HEK293T (cell line): ENCODE measurements at regions not wholly inside any gene's neighbourhood (a gene's known extent, or its start where the extent isn't known, plus 50 kb on each side); places are given as distances from the start of the nearest gene placed in this dataset.

Experiments used
- CTCF ChIA-PET: fragments of 350-600 bp; formaldehyde crosslinking; extraction: SDS; loops from one replicate; lab custom pipeline; 2021; ENCODE audit warnings: antibody characterized with exemption, inconsistent platforms; lab: Yijun Ruan, JAX
- POLR2A ChIA-PET: fragments of 350-600 bp; formaldehyde crosslinking; extraction: SDS; loops from one replicate; lab custom pipeline; 2020; ENCODE audit warnings: antibody characterized with exemption, inconsistent platforms; lab: Yijun Ruan, JAX
- DNase-seq: peaks from one replicate; pipeline ENCODE4 v3.0.0; 2012; ENCODE audit warnings: mixed read lengths; ENCODE audit errors: extremely low spot score
- ARNT ChIP-seq: fragments of 450-650 bp; IDR thresholded peaks from 2 replicates; pipeline ENCODE4 v1.6.1; 2017; ENCODE audit warnings: mild to moderate bottlenecking
- BHLHE40 ChIP-seq: fragments of 450-650 bp; IDR thresholded peaks from 2 replicates; pipeline ENCODE4 v1.6.1; 2016; ENCODE audit warnings: mild to moderate bottlenecking, moderate library complexity, borderline replicate concordance
- CTBP1 ChIP-seq: fragments of 450-650 bp; IDR thresholded peaks from 2 replicates; pipeline ENCODE4 v1.6.1; 2016; ENCODE audit warnings: borderline replicate concordance
- ELF4 ChIP-seq: fragments of 450-650 bp; IDR thresholded peaks from 2 replicates; pipeline ENCODE4 v1.6.1; 2017; ENCODE audit warnings: antibody characterized with exemption
- FOXA1 ChIP-seq: fragments of 450-650 bp; IDR thresholded peaks from 2 replicates; pipeline ENCODE4 v1.6.1; 2016; ENCODE audit warnings: mild to moderate bottlenecking
- FOXK2 ChIP-seq: fragments of 450-650 bp; IDR thresholded peaks from 2 replicates; pipeline ENCODE4 v1.6.1; 2016; ENCODE audit warnings: mild to moderate bottlenecking
- FOXM1 ChIP-seq: fragments of 450-650 bp; IDR thresholded peaks from 2 replicates; pipeline ENCODE4 v1.6.1; 2017; ENCODE audit warnings: mild to moderate bottlenecking, borderline replicate concordance
- HDGF ChIP-seq: fragments of 450-650 bp; IDR thresholded peaks from 2 replicates; pipeline ENCODE4 v1.6.1; 2017; ENCODE audit warnings: antibody characterized with exemption, borderline replicate concordance
- L3MBTL2 ChIP-seq: fragments of 450-650 bp; conservative IDR thresholded peaks from 2 replicates; pipeline ENCODE4 v1.6.1; 2016; ENCODE audit warnings: mild to moderate bottlenecking
- LEF1 ChIP-seq: fragments of 450-650 bp; IDR thresholded peaks from 2 replicates; pipeline ENCODE4 v1.6.1; 2017; ENCODE audit warnings: mild to moderate bottlenecking, borderline replicate concordance
- NFRKB ChIP-seq: fragments of 450-650 bp; IDR thresholded peaks from 2 replicates; pipeline ENCODE4 v1.6.1; 2016; ENCODE audit warnings: mild to moderate bottlenecking, moderate library complexity
- SP1 ChIP-seq: fragments of 450-650 bp; IDR thresholded peaks from 2 replicates; pipeline ENCODE4 v1.6.1; 2017
- SUZ12 ChIP-seq: fragments of 450-650 bp; IDR thresholded peaks from 2 replicates; pipeline ENCODE4 v1.6.1; 2016; ENCODE audit warnings: mild to moderate bottlenecking
- TARDBP ChIP-seq: fragments of 450-650 bp; IDR thresholded peaks from 2 replicates; pipeline ENCODE4 v1.6.1; 2016
- ZNF384 ChIP-seq: fragments of 450-650 bp; IDR thresholded peaks from 2 replicates; pipeline ENCODE4 v1.6.1; 2016
- TF ChIP-seq, protein P1 (sequence below): fragments of 450-650 bp; IDR thresholded peaks from 2 replicates; pipeline ENCODE4 v1.6.1; 2016

DNA sequence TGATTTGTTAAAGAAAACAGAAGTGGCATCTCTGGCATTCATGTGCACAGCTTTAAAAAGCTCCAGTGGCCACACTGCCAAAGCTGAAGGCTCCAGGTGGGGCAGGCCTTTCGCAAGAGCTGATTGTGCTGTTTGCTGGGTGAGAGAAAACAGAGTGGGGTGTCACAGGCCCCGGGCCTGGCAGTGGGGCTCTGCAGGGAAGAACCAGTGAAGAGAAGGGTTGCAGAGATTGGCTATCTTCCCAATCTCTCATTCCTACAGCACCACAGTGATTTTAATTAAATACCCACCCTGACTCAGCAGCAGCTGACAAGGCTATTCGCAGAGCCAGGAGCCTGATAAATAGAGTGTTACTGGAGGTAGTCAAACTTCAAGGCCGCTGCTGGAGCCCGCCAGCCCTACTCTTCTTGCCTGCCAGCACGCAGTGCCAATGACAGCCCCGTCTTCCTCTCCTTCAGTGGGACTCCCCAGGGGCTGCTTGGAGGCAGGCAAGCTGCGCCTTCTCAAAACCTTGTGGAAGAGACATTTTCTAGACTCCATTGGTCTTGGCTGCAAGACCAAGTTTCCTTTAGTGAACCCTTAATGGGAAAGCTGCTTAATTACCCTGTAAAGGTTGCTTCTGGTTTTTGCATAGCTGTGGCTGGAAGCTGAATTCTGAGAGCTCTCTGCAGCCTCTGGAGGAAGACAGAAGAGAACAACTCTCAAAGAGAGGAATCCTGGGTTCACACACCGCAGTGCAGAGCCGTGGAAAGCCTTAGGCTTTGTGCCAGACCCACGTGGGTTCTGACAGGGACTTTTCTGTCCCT lies 225.8 kb upstream of the SLCO3A1 start:
- ChIA-PET POLR2A (no interaction called here), CTCF (no interaction called here)
- no peak for DNase-seq

DNA sequence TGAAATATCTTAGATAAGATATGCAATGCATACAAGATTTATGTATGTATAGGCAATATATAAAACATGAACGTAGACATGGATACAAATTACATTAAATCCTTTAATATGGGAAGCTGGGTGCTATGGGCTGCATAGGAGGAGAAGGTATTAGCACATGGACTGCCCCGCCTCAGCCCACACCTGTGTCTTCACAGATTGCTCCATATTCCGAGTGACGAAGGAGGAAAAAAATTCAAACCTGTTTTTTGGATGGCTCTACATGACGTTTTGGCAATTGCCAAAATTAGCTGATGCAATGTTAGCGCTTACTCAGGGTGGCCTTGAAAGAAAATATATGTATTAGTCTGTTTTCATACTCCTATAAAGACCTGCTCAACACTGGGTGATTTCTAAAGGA lies 223.4 kb upstream of the SLCO3A1 start:
- no peak for DNase-seq
- ChIA-PET CTCF (no interaction called here), POLR2A (no interaction called here)
- TF ChIP-seq L3MBTL2 = no peak
- no peak for TF ChIP-seq NFRKB
- no peak for TF ChIP-seq FOXK2
- no peak for TF ChIP-seq FOXM1
- no peak for TF ChIP-seq CTBP1
- no peak for TF ChIP-seq ELF4
- no peak for TF ChIP-seq SP1
- no peak for TF ChIP-seq FOXA1
- TF ChIP-seq, protein P1, sequence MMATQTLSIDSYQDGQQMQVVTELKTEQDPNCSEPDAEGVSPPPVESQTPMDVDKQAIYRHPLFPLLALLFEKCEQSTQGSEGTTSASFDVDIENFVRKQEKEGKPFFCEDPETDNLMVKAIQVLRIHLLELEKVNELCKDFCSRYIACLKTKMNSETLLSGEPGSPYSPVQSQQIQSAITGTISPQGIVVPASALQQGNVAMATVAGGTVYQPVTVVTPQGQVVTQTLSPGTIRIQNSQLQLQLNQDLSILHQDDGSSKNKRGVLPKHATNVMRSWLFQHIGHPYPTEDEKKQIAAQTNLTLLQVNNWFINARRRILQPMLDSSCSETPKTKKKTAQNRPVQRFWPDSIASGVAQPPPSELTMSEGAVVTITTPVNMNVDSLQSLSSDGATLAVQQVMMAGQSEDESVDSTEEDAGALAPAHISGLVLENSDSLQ = no peak
- no peak for TF ChIP-seq LEF1
- no peak for TF ChIP-seq TARDBP
- TF ChIP-seq SUZ12 = no peak
- no peak for TF ChIP-seq ARNT
- TF ChIP-seq HDGF = no peak
- no peak for TF ChIP-seq BHLHE40

More for the DNA sequence above, 225.8 kb upstream of the SLCO3A1 start:
- TF ChIP-seq FOXM1 (no peak), L3MBTL2 (no peak), NFRKB (no peak), ARNT (no peak), SP1 (no peak), ZNF384 (no peak), TARDBP (no peak), LEF1 (no peak), FOXK2 (no peak), HDGF (no peak), SUZ12 (no peak), CTBP1 (no peak), FOXA1 (no peak), ELF4 (no peak), BHLHE40 (no peak)
- TF ChIP-seq, protein P1 = no peak

DNA sequence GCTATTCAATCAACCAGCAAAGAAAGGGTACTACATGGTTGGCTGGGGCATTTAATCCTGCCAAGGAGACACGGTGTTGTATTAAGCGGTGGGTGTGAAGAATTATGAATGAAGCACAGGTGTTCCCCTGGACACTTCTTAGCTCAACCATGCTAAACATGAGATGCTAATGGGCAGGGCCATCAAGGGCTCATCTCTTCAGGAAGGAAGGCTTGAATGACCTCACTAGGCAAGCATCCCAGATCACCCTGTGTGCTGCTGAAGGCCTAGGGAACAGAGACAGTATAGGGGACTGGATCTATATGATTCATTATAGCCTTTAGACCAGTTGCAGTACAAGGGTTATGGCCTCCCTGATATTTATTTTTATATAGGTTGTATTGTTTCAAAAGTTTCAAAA lies 221.3 kb upstream of the SLCO3A1 start:
- TF ChIP-seq SP1 = no peak
- TF ChIP-seq L3MBTL2 = no peak
- no peak for TF ChIP-seq ELF4
- TF ChIP-seq CTBP1 = no peak
- TF ChIP-seq FOXM1 = no peak
- no peak for TF ChIP-seq HDGF
- no peak for TF ChIP-seq SUZ12
- no peak for TF ChIP-seq FOXK2
- no peak for TF ChIP-seq ZNF384
- TF ChIP-seq TARDBP = no peak
- TF ChIP-seq, protein P1 = no peak
- no peak for TF ChIP-seq BHLHE40
- TF ChIP-seq LEF1 = no peak
- no peak for TF ChIP-seq NFRKB
- DNase-seq = no peak
- ChIA-PET CTCF (no interaction called here), POLR2A (no interaction called here)

DNA sequence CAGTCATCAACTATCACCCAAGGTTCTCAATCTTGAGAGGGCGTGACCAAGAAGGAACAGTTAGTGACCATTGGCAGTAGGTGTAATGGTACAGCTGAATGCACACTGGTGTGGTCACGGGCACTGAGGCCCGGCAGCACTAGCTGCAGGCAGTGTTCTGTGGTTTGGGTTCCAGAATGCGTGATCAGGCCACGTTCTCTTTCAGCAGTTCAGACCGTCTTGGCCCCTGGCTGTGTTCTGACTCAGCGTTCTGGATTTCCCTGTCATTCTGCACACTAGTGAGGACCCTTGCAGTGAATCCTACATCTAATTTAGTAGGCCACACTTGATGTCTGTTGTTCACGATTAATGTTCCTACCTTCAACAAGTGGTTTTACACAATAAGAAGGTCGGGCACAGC lies 220.5 kb upstream of the SLCO3A1 start:
- no peak for DNase-seq
- TF ChIP-seq, protein P1 = no peak
- TF ChIP-seq SP1 (no peak), TARDBP (no peak), SUZ12 (no peak), FOXA1 (no peak), ZNF384 (no peak), BHLHE40 (no peak), FOXM1 (no peak), HDGF (no peak), LEF1 (no peak), CTBP1 (no peak), L3MBTL2 (no peak), NFRKB (no peak), ARNT (no peak), FOXK2 (no peak), ELF4 (no peak)
- CTCF ChIA-PET = no interaction called here
- POLR2A ChIA-PET = no interaction called here

DNA sequence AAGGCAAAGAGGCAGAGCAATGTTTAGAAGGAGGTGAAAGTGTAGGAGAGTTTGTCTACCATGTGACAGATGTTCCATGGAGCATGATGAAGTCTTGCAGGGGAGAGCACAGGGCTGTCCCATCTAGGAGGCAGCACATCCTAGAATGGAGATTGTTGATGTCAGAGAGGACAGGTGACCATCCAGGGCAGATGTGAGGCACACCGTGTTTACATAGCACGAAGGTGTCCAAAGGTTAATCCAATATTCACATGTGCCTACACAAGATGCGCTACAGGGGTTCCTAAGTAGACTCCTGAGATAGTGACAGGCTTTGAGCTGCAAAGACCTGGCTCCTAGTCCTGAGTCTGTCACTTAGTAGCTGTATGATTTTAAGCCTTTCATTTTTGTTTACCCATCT lies 219.3 kb upstream of the SLCO3A1 start:
- no peak for TF ChIP-seq ARNT
- CTCF ChIA-PET = no interaction called here
- no peak for DNase-seq
- POLR2A ChIA-PET = no interaction called here
